GM23248 (cell line): ENCODE measurements at regions not wholly inside any gene's neighbourhood (a gene's known extent, or its start where the extent isn't known, plus 50 kb on each side); places are given as distances from the start of the nearest gene placed in this dataset.

ENCODE experiments used
- DNase-seq: peaks from one replicate; pipeline ENCODE4 v3.0.0-alpha.2; 2015
- H2AFZ ChIP-seq: fragments of 200-600 bp; sonication (generic); 2 replicates; pipeline ENCODE4 v1.6.1; 2016; ENCODE audit warnings: antibody characterized with exemption
- H3F3A ChIP-seq: fragments of 200-600 bp; sonication (generic); 2 replicates; pipeline ENCODE4 v1.6.1; 2016; ENCODE audit warnings: mild to moderate bottlenecking, antibody characterized with exemption, mixed run types; ENCODE audit not compliant: insufficient read depth
- H3K27ac ChIP-seq: fragments of 200-600 bp; sonication (generic); 2 replicates; pipeline ENCODE4 v1.5.1; 2016; ENCODE audit warnings: mild to moderate bottlenecking
- H3K27me3 ChIP-seq: fragments of 200-600 bp; sonication (generic); replicated peaks from 2 replicates; pipeline ENCODE4 v1.6.1; 2016; ENCODE audit warnings: mild to moderate bottlenecking; ENCODE audit not compliant: insufficient read depth
- H3K36me3 ChIP-seq: fragments of 200-600 bp; sonication (generic); 2 replicates; pipeline ENCODE4 v1.6.1; 2016; ENCODE audit warnings: low read depth, mild to moderate bottlenecking
- H3K4me1 ChIP-seq: fragments of 200-600 bp; sonication (generic); 2 replicates; pipeline ENCODE4 v1.6.1; 2016; ENCODE audit warnings: mild to moderate bottlenecking; ENCODE audit not compliant: insufficient read depth
- H3K4me2 ChIP-seq: fragments of 200-600 bp; sonication (generic); one replicate; pipeline ENCODE4 v1.6.1; 2016; ENCODE audit warnings: mild to moderate bottlenecking; ENCODE audit not compliant: unreplicated experiment
- H3K4me3 ChIP-seq: fragments of 200-600 bp; sonication (generic); 2 replicates; pipeline ENCODE4 v1.5.1; 2016; ENCODE audit warnings: mild to moderate bottlenecking
- H3K79me2 ChIP-seq: fragments of 200-600 bp; sonication (generic); 2 replicates; pipeline ENCODE4 v1.6.1; 2016; ENCODE audit warnings: mild to moderate bottlenecking; ENCODE audit not compliant: insufficient read depth
- H3K9ac ChIP-seq: fragments of 200-600 bp; sonication (generic); 2 replicates; pipeline ENCODE4 v1.6.1; 2016; ENCODE audit warnings: mild to moderate bottlenecking
- H3K9me2 ChIP-seq: fragments of 200-600 bp; sonication (generic); 2 replicates; pipeline ENCODE4 v1.6.1; 2016; ENCODE audit warnings: mixed run types, mild to moderate bottlenecking, moderate library complexity; ENCODE audit not compliant: insufficient read depth
- H3K9me3 ChIP-seq: fragments of 200-600 bp; sonication (generic); one replicate; pipeline ENCODE4 v1.6.1; 2017; ENCODE audit warnings: low read depth
- H4K20me1 ChIP-seq: fragments of 200-600 bp; sonication (generic); 2 replicates; pipeline ENCODE4 v1.6.0; 2016; ENCODE audit not compliant: insufficient read depth
- EZH2 ChIP-seq: fragments of 200-600 bp; sonication (generic); IDR thresholded peaks from 2 replicates; pipeline ENCODE4 v1.6.1; 2018; ENCODE audit warnings: antibody characterized with exemption, mild to moderate bottlenecking; ENCODE audit not compliant: insufficient read depth, poor library complexity, severe bottlenecking
- EZH2phosphoT487 ChIP-seq: fragments of 200-600 bp; sonication (generic); IDR thresholded peaks from 2 replicates; pipeline ENCODE4 v1.6.1; 2018; ENCODE audit warnings: antibody characterized with exemption, moderate library complexity, mild to moderate bottlenecking, low read depth; ENCODE audit not compliant: insufficient read depth
- WGBS, 2 experiments: methylation state at CpG; one replicate each; pipeline ENCODE4 v1.1.6; 2015 to 2017; ENCODE audit warnings: low lambda C conversion rate in 2 of 2, low coverage in 1 of 2; ENCODE audit errors: missing lambda C conversion rate in 2 of 2; 5-methylcytosine and 5-hydroxymethylcytosine counted together
- in situ Hi-C: fragments of 300-500 bp; cut with MboI; formaldehyde crosslinking; loops from 2 replicates; pipeline ENCODE4 v1.15.0; 2020

DNA sequence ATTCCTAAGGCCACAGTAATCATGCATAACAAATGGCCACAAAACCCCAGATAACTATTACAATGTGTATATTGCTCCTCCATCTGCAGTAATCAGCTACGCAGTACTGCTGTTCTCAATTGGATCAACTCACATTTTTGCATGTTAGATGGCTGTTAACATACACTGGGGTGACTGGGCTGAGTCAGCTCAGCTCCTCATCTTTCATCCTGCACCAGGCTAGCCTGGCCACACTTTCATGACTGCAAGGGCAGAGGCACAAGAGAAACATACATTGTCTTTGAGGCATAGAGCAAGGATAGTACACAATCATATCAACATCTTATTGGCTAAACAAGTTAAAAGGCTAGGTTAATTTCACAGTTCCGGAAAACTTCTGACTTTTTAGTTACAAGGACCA lies 306.6 kb downstream of the SLC6A15 start:
- DNase-seq = no peak
- H3K4me2 ChIP-seq = no peak overlapping the region
- no peaks in the 10 kb centered on the region for H3K27me3 ChIP-seq
- H3K27ac ChIP-seq = no peak overlapping the region
- H3K9ac ChIP-seq = no peak overlapping the region
- H3K36me3 ChIP-seq = no peaks in the 10 kb centered on the region
- no peaks in the 10 kb centered on the region for H3K79me2 ChIP-seq
- no peaks in the 10 kb centered on the region for H3F3A ChIP-seq
- no peaks in the 10 kb centered on the region for H3K9me3 ChIP-seq
- no peaks in the 10 kb centered on the region for H4K20me1 ChIP-seq
- TF ChIP-seq EZH2phosphoT487 = no peak
- no peak overlapping the region for H3K4me3 ChIP-seq
- in situ Hi-C loops = loop anchor here (25.0 kb wide), 1 partner anchor 231 kb away; no protein-coding TSS in a partner anchor
- 98 to 100% methylated on average over 2 of the region's 2 CpGs for WGBS, 2 experiments
- no peaks in the 10 kb centered on the region for H3K9me2 ChIP-seq
- H2AFZ ChIP-seq = no peak overlapping the region
- peaks cover 10% of the 10 kb centered on the region for H3K4me1 ChIP-seq

GRCh38 chr12:84604551-84604950 lies 308.0 kb downstream of the SLC6A15 start:
- H3K27ac ChIP-seq = no peak overlapping the region
- TF ChIP-seq EZH2 (no peak), EZH2phosphoT487 (no peak)
- H4K20me1 ChIP-seq = no peaks in the 10 kb centered on the region
- peaks cover 10% of the 10 kb centered on the region for H3K4me1 ChIP-seq
- no peaks in the 10 kb centered on the region for H3K27me3 ChIP-seq
- H3K79me2 ChIP-seq = no peaks in the 10 kb centered on the region
- no peaks in the 10 kb centered on the region for H3F3A ChIP-seq
- H3K9me2 ChIP-seq = no peaks in the 10 kb centered on the region
- in situ Hi-C loops = loop anchor here (25.0 kb wide), 1 partner anchor 233 kb away; no protein-coding TSS in a partner anchor
- H3K9ac ChIP-seq = no peak overlapping the region
- H2AFZ ChIP-seq = no peak overlapping the region
- peak; percentile 26 for DNase-seq
- no peaks in the 10 kb centered on the region for H3K9me3 ChIP-seq
- H3K4me2 ChIP-seq = no peak overlapping the region
- H3K4me3 ChIP-seq = no peak overlapping the region
- no peaks in the 10 kb centered on the region for H3K36me3 ChIP-seq

DNA sequence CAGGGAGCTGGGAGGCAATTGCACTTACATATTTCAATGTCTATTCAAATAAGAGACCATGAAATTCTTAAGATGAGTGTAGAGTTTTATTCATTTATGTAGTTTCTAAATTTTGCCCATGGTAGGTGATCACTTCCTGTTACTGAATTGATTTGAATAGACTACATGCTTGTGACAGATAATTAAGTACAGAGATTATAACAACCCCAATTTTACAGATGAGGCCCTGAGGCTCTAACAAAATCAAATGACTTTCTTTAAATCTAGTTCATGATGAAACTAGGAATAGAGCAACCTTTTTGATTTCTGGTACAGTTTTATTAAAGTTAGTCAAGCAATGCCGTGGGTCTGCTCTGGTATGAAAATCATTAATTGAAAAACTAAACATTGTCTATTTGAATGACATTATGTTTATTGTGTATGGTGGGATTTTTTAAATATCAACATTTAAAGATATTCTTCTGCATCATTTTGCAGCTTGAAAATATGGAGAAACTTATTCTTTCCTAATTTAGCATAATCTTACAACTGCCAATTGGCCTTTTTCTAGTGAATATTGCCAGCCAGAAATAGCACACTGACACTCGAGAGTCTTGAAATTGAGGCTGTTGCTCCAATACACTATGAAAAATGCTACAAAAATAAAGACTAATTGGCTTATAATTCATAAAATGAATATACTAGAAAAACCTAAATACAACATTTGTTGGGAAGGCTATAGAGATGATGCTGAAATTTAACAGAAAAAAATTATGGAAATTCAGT lies 308.9 kb downstream of the SLC6A15 start:
- in situ Hi-C loops = loop anchor here (25.0 kb wide), 1 partner anchor 234 kb away; no protein-coding TSS in a partner anchor
- no peak overlapping the region for H3K9ac ChIP-seq
- TF ChIP-seq EZH2phosphoT487 = no peak
- TF ChIP-seq EZH2 = no peak
- H3K79me2 ChIP-seq = no peaks in the 10 kb centered on the region
- no peaks in the 10 kb centered on the region for H3K36me3 ChIP-seq
- H3K4me2 ChIP-seq = no peak overlapping the region
- no peaks in the 10 kb centered on the region for H3F3A ChIP-seq
- peaks cover 10% of the 10 kb centered on the region for H3K4me1 ChIP-seq
- H3K4me3 ChIP-seq = no peak overlapping the region
- no peaks in the 10 kb centered on the region for H3K9me3 ChIP-seq
- H3K27ac ChIP-seq = no peak overlapping the region
- no peak for DNase-seq
- no peaks in the 10 kb centered on the region for H3K9me2 ChIP-seq
- no peaks in the 10 kb centered on the region for H3K27me3 ChIP-seq
- H2AFZ ChIP-seq = no peak overlapping the region
- 46 to 56% methylated on average over 2 of the region's 2 CpGs for whole genome bisulfite sequencing, 2 experiments
- no peaks in the 10 kb centered on the region for H4K20me1 ChIP-seq

DNA sequence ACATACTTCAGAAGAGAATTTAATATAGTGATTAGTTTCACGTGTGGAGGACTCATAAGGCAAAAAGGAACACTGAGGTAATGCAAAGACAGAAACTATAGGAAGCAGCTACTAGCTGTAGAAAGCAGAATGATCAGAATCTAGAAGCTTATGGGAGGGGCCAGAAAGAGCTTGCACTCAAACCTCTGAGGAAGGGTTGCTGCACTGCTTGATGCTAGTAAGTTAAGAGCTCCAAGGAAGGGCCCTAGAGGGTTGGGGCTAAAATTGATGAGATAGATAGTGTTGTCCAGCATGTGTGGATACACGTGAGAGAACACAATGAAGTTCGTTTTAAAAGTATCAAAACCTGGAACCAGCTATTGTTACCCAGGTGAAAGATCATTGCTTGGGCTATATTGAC lies 311.1 kb downstream of the SLC6A15 start:
- Histone ChIP-seq H3K9ac (no peak overlapping the region), H3K9me3 (no peaks in the 10 kb centered on the region), H2AFZ (no peak overlapping the region), H3F3A (no peaks in the 10 kb centered on the region), H3K4me1 (peaks cover 10% of the 10 kb centered on the region), H3K27ac (no peak overlapping the region), H3K36me3 (no peaks in the 10 kb centered on the region), H3K9me2 (no peaks in the 10 kb centered on the region), H3K27me3 (no peaks in the 10 kb centered on the region), H4K20me1 (no peaks in the 10 kb centered on the region), H3K4me2 (no peak overlapping the region), H3K4me3 (no peak overlapping the region), H3K79me2 (no peaks in the 10 kb centered on the region)
- TF ChIP-seq EZH2 = no peak
- TF ChIP-seq EZH2phosphoT487 = no peak
- in situ Hi-C loops = loop anchor here (25.0 kb wide), 1 partner anchor 236 kb away; no protein-coding TSS in a partner anchor
- 75 to 82% methylated on average over 3 of the region's 3 CpGs for WGBS, 2 experiments
- no peak for DNase-seq
